Pancreas (tissue), 10 donors: ENCODE measurements at regions not wholly inside any gene's neighbourhood (a gene's known extent, or its start where the extent isn't known, plus 50 kb on each side); places are given as distances from the start of the nearest gene placed in this dataset.

Experiments
- ATAC-seq, 4 donors: fragments of 200-7000 bp; cut with Tn5 transposase; one replicate each; pipeline versions ENCODE4 v1.8.0 to v1.9.1; 2020; ENCODE audit warnings: mild to moderate bottlenecking in 4 of 4, moderate library complexity in 4 of 4
- DNase-seq, 6 donors: peaks; one replicate each; pipeline ENCODE4 v3.0.0-alpha.2; 2020
- FAIRE-seq: peaks from 2 replicates; lab custom pipeline; 2012; peaks lifted over from hg19 to GRCh38; lab: Jason Lieb, UNC
- H3K27ac ChIP-seq, 4 donors: fragments of 200-600 bp; sonication (generic); 1 replicate in 3 of 4; 2 replicates in 1 of 4; pipeline versions ENCODE4 v1.5.0 to v1.8.0; 2020
- H3K27me3 ChIP-seq, 4 donors: fragments of 200-600 bp; one replicate each; pipeline ENCODE4 v1.8.0; 2021
- H3K36me3 ChIP-seq, 3 donors: fragments of 200-600 bp; sonication (generic) in 1 of 3; one replicate each; pipeline versions ENCODE4 v1.5.0 to v1.8.0; 2020 to 2021
- H3K4me1 ChIP-seq, 3 donors: fragments of 200-600 bp; one replicate each; pipeline ENCODE4 v1.8.0; 2021
- H3K4me3 ChIP-seq, 4 donors: fragments of 200-600 bp; sonication (generic) in 2 of 4; one replicate each; pipeline versions ENCODE4 v1.5.0 to v1.8.0; 2020 to 2021
- H3K9me3 ChIP-seq, 4 donors: fragments of 200-600 bp; one replicate each; pipeline ENCODE4 v1.8.0; 2021
- CTCF ChIP-seq, 4 donors: fragments of 200-600 bp; sonication (generic) in 3 of 4; IDR thresholded peaks; one replicate each; pipeline versions ENCODE4 v1.5.0 to v1.8.0; 2021; ENCODE audit warnings: antibody characterized with exemption in 4 of 4
- WGBS, 2 donors: extraction: QIAGEN DNeasy Blood & Tissue Kit; methylation state at CpG; one replicate each; pipeline ENCODE4 v1.1.7; 2013; 5-methylcytosine and 5-hydroxymethylcytosine counted together
- intact Hi-C, 3 donors: fragments of 100-400 bp; cut with DNase I; formaldehyde crosslinking; loops; one replicate each; pipeline versions ENCODE4 v1.11.1 to v1.14.2; 2022
- donor health status: healthy with polysubstance abuse.
- donor health status: DM: no; HTN: no; CAD: no; lungs with moderate emphysema.
- donor health status: DM: no; HTN: no; CAD: no.
- donor health status: control.
- donor health status: control.
- donor health status: Bipolar disorder and iron deficiency.
- donor health status: DM: yes; HTN: yes; CAD: no.
- donor health status: DM: no; HTN: no; CAD: no.
- donor health status: DM: no; HTN: no; CAD: no.
- donor health status: DM: yes; HTN: yes; CAD: no.

- no peak overlapping the region for H3K4me3 ChIP-seq
- H3K27me3 ChIP-seq, result no peaks in the 10 kb centered on the region
- H3K9me3 ChIP-seq, result no peaks in the 10 kb centered on the region
- no peaks in the 10 kb centered on the region for H3K36me3 ChIP-seq
- H3K4me1 ChIP-seq, result no peaks in the 10 kb centered on the region
- H3K27ac ChIP-seq, result no peak overlapping the region
- DNase-seq (no peak), ATAC-seq (no peak), FAIRE-seq (no peak)
- intact Hi-C loops, result no loop called here
- 60 to 69% methylated on average over 1 of the region's 1 CpG for WGBS, 2 donors
- no peak for TF ChIP-seq CTCF (IDR thresholded peaks at IDR 0.05)
Measured at GRCh38 chr3:33937628-33938027, 139.2 kb downstream of the PDCD6IP start.

DNA sequence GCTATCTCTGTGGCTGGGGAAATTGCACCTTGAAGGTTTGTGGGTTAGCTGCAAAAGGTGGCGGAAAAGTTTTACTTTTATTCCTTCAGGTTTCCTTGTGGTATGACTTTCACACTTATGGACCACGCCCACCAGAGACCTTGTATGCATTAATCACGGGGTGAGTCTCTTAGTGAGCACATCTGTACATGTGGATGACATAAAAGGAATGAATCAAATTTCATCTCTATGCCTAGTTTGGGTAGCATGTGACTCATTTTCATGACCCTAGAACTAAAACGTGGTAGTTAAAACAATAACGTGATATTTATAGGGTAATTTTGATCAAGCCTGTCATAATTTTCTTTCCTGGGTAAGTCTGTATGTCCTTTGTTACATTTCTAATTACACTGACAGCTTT lies 141.7 kb downstream of the PDCD6IP start:
- FAIRE-seq (no peak), ATAC-seq (no peak), DNase-seq (no peak)
- no peaks in the 10 kb centered on the region for H3K4me1 ChIP-seq
- H3K4me3 ChIP-seq, result no peak overlapping the region
- intact Hi-C loops, result no loop called here
- no peaks in the 10 kb centered on the region for H3K9me3 ChIP-seq
- WGBS, 2 donors, result 57 to 64% methylated on average over 5 of the region's 5 CpGs
- no peak overlapping the region for H3K27ac ChIP-seq
- H3K36me3 ChIP-seq, result no peaks in the 10 kb centered on the region
- no peak for TF ChIP-seq CTCF (IDR thresholded peaks at IDR 0.05)
- H3K27me3 ChIP-seq, result no peaks in the 10 kb centered on the region

- WGBS, 2 donors, result 41 to 57% methylated on average over 4 of the region's 4 CpGs
- intact Hi-C loops, result no loop called here
- ATAC-seq (no peak), FAIRE-seq (no peak), DNase-seq (no peak)
- Histone ChIP-seq H3K27me3 (no peaks in the 10 kb centered on the region), H3K4me3 (no peak overlapping the region), H3K4me1 (no peaks in the 10 kb centered on the region), H3K36me3 (no peaks in the 10 kb centered on the region), H3K27ac (no peak overlapping the region), H3K9me3 (no peaks in the 10 kb centered on the region)
- no peak for TF ChIP-seq CTCF (IDR thresholded peaks at IDR 0.05)
Measured at GRCh38 chr3:33940736-33941135, 142.3 kb downstream of the PDCD6IP start.

DNA sequence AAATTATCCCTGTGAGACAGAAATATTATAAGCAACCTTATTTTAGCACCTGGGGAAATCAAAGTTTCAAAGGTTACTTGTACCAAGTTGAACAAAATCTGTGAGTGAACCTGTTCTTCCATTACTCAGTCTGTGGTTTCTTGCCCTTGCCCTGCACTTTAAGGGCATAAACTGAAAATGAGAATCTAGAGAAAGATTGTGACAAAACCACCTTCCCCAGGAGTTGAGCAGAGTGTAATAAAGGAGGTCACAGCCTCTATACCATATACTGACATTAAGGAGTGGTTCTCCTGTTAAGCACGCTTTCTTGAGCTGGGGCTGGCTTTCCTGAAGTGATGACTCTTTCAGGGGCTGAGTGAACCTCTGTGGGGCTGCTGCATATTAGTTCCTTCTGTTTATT lies 143.4 kb downstream of the PDCD6IP start:
- FAIRE-seq (no peak), DNase-seq (no peak), ATAC-seq (no peak)
- WGBS, 2 donors, result 94 to 100% methylated on average over 1 of the region's 1 CpG
- Histone ChIP-seq H3K36me3 (no peaks in the 10 kb centered on the region), H3K4me1 (no peaks in the 10 kb centered on the region), H3K27me3 (no peaks in the 10 kb centered on the region), H3K9me3 (no peaks in the 10 kb centered on the region), H3K27ac (no peak overlapping the region), H3K4me3 (no peak overlapping the region)
- TF ChIP-seq CTCF (IDR thresholded peaks at IDR 0.05), result no peak
- intact Hi-C loops, result no loop called here

DNA sequence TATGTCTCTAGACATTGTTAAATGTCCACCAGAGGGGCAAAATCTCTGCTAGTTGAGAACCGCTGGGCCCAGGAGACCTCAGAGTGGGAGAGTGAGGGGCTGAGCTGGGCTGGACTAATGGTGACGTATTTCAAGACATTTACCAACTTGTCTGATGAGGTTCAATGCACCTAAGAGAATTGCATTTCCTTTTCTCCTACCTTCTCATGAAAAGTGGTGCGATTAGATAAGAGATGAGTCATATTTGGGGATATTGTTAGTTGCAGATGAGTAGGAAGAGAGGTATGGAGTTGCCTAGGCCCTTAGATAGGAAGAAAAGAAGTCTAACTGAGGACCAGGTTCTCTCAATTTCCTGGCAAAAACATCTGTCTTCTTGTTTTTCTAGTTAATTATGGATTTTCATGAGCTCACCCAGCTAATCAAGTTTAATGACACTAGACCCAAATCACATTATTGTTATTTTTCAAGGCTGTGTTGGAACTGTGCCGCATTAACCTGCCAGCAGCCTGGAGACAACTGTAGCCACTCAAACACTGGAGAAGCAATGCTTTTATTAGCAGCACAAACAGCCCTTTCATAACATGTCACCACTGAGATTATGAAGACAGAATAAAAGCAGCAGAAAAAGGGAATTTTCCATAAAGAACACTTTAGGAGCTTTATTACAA lies 144.2 kb downstream of the PDCD6IP start:
- no peak for TF ChIP-seq CTCF (IDR thresholded peaks at IDR 0.05)
- Histone ChIP-seq H3K36me3 (no peaks in the 10 kb centered on the region), H3K4me3 (no peak overlapping the region), H3K27me3 (no peaks in the 10 kb centered on the region), H3K4me1 (no peaks in the 10 kb centered on the region), H3K9me3 (no peaks in the 10 kb centered on the region), H3K27ac (no peak overlapping the region)
- FAIRE-seq, result no peak
- no peak for DNase-seq
- no peak for ATAC-seq
- intact Hi-C loops, result no loop called here
- 61 to 68% methylated on average over 4 of the region's 4 CpGs for WGBS, 2 donors
